GM19023 (cell line): ENCODE measurements at regions not wholly inside any gene's neighbourhood (a gene's known extent, or its start where the extent isn't known, plus 50 kb on each side); places are given as distances from the start of the nearest gene placed in this dataset.

Experiments used
- ATAC-seq: cut with Tn5 transposase; IDR thresholded peaks from one replicate; pipeline ENCODE4 v1.9.1; 2021; ENCODE audit warnings: mild to moderate bottlenecking, moderate library complexity; ENCODE audit not compliant: unreplicated experiment

DNA sequence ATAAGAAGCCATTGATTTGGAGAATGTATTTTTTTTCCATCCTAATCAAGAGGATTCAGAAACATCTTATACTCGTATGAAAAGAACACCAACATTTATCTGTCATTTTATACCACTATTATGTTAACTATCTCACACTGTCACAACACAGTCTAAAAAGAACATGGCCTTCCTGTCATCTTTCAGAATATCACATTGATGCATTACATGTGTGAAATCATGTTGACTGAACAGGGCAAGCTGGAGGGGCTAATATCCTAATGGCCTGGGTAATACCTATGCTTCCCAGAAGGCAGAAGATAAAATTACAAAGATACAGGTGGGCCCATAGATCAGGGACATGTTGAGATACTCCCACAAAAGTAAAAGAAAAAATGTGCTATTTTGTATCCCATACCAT lies 611.7 kb downstream of the STIM2 start:
- no peak for ATAC-seq

DNA sequence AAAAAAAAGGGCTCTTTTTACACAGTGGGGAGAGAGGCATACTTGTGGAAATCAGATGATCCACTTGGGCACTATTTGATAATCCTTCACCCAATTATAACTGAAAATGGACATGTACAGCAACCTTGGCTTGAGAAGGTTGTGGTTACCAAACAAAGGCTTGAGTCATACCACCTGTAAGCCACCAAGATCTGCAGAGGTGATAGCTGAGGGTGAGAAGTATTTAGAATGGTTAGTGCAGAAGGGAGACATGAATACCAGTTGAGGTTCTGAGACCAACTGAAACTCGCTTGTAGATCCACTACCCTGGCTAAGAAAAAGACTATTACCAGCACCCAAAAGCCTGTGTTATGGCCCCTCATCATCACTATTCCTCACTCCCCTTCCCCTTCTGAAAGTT lies 614.0 kb downstream of the STIM2 start:
- ATAC-seq, result no peak

DNA sequence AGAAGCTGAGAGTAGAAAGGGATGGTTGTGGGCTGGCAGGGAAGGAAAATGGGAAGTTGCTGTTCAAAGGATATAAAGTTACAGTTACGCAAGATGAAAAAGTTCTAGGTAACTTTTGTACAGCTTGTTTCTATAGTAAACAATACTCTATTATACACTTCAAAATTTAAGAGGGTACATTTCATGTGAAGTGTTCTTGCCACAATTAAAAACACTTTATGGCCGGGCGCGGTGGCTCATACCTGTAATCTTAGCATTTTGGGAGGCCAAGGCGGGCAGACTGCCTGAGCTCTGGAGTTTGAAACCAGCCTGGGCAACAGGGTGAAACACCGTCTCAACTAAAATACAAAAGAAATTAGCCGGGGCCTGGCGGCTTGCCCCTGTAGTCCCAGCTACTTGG lies 623.6 kb downstream of the STIM2 start:
- no peak for ATAC-seq

DNA sequence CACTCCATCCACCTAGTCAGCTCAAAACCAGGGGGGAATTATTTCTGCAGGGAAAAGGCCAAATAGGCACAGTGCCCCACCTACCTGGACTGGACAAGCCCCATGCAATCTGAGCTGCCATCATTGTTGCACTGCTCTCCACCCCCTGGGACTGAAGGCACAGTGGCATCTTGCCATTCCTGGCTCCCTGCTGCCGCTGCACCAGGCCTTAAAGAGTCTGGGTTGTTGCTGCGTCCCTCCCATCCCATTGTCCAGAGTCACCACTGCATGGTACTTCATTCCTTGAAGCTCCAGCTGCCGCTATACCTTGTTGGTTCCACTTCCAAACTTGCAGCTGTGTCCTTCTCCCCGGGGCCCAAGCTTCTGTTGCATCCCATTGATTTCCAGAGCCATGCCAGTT lies 629.7 kb downstream of the STIM2 start:
- ATAC-seq, result no peak

DNA sequence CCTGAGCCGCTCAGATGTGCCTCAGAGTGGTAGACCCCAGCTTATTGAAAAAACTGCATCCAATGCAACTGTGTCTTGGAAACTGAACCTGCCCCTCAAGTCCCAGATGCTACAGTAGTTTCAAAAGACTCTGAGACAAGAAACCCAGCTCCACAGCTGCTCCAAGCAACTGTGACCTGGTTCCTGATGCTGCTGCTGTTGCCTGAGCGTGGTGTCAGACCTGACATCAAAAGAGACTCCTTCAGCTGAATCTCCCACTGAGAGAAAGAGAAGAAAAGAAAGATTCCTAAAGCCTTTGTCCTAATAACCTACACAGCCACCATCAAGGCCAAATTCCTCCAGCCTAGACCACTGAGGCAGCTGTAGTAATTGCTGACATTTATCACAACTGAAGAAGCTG lies 630.1 kb downstream of the STIM2 start:
- no peak for ATAC-seq

DNA sequence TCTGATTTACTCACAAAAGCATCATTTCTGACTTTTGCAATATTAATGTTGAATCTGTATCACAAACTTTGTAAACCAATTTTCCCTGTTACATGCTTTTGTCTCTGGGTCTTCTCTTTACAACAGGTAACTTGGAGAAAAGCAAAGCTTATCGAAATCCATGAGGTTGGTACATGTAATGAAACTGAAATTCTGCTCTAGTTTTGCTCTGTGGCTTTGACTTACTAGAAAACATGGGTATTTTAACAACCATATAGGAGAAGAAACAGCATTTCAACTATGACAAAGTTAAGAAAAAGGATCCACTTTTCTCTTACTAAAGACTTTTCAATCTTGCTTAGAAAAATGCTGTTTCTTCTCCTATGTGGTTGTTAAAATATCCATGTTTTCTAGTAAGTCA lies 645.8 kb downstream of the STIM2 start:
- no peak for ATAC-seq

DNA sequence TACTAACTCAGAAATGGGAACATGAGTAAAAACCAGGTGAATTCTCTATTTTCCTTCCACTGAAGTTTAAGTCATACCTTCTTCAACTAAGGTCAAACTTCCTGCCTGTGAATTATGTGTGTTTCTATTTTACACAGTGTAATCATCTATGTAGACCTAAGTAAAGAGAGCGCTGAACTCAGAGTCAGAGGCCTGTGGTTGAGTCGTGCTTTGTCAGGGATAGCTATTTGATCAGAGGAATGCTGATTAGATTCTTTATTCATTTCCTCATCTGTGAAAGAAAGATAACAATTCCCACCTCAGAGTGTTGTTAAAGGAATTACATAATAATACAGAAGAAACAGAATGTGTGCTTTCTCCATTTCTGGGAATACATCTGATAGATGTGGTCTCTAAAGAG lies 654.1 kb downstream of the STIM2 start:
- no peak for ATAC-seq

DNA sequence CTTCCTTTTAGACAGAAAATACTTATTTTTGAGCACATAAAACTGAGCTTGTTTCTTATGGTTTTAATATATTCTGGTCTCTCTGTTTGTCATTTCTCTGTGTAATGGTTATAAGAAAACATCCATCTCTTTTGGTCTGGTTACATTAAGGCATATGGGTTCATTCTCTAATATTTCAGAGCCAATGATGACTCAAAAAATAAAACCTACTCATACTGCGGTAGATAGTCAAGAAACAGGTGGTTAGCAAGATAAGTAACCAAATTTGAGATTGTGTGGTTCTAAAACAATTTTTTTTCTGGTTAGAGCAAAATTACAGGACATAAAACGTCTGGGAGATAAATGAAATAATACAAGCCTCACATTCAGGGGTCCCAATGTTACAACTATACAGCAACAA lies 654.5 kb downstream of the STIM2 start:
- ATAC-seq, result no peak

DNA sequence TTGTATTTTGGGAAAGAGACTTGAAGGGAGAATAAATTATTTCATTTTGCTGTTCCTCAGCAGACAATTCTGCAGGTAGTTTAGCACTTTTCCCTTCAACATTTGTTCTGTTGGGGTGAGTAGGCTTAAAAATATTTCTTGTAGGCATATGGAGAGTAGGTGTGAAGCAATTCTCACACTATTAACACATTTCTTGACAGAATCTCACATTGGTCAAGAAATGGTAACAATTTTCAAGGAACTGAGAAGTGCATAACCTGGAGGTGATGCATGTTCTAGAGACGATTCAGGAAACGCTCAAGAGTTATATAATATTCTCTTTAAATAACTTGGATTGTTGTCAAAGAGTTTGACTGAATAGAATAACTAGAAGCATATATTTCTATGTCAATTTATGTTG lies 658.2 kb downstream of the STIM2 start:
- ATAC-seq, result no peak

DNA sequence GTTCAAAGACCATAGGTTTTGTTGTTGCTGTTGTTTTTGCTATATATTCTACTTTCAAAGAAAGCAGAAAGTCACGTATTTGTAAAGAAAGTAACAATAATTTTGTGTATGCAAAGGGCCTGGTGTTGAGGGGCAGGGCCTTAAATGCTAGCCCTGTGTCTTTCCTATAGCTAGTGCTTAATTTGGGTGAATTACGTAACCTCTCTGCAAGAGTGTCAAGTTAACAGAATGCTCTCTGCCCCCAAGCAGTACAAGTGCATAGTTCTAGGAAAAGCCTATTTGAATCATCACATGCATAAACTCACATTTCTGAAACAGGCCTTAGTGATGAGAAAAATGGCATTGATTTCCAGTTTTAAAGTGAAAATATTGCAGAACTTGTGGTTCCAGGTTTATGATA lies 663.6 kb downstream of the STIM2 start:
- ATAC-seq, result no peak

DNA sequence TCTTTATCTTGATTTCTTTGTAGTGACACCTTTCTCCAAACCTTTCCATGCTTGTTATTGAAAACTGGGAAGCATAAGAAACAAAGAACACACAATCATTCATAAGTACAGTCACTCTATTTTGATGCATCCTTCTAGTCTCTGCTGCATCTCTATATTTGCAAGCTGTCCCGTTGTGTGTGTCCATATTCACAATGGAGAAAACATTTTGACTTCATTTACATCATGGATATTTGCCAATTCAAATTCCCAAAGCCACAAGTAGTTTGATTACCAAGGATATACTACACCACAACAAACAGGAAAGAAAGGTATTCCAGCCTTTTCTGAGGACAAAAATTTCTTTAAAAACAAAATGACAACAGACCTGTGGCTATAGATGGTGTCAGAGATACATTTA lies 673.8 kb downstream of the STIM2 start:
- no peak for ATAC-seq

DNA sequence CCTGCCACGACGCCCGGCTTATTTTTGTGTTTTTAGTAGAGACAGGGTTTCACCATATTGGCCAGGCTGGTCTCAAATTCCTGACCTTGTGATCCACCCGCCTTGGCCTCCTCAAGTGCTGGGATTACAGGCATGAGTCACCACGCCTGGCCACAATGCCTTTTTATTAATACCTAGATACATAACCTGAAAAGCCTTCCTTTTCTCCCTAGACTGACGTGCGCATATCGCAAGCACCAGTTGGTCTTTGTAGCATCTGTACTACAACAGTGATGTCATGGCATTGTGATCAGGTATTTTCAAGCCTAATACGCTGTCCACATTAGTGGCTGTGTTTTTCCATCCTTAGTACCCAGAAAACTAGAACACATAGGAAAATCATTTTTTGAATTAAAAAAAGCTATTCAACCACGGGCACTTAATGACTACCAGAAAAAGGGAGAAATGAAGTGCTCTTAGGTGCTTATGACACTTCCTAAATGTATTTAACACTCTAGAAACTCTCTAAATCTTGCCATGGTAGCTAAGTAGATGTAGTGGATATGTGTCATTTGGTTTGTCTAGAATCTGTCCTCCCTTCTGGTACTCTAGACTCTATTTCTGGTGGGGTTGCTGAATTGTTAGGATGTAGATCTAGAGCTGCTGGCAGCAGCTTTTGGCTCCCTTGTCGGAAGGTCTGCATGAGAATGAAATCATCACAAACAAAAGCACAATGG lies 707.8 kb downstream of the STIM2 start:
- ATAC-seq, result no peak

DNA sequence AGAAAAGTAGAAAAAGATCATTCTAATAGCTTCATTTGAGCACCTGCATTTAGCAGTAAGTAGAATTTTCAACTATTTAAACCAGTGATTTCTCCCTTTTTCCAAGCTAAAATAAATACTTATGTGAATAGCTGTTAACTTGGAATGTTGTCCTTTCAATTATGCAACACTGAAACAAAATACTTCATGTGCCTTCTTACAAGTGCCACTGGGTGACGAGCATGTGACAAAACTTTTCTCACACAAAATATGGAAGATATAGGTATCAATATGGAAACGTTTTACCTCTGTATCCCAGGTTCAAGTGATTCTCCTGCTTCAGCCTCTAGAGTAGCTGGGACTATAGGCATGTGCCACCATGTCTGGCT lies 708.3 kb downstream of the STIM2 start:
- ATAC-seq, result no peak

DNA sequence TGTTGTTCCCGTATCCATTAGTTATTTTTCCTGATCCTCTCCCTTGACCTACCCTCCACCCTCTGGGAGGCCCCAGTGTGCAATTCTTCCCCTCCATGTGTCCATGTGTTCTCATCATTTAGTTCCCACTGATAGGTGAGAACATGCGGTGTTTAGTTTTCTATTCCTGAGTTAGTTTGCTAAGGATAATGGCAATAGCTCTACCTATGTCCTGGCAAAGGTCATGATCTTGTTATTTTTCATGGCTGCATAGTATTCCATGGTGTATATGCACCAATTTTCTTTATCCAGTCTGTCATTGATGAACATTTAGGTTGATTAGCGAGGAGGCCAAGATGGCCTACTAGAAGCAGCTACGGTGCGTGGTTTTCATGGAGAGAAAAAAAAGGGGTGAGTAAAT lies 714.1 kb downstream of the STIM2 start:
- no peak for ATAC-seq

DNA sequence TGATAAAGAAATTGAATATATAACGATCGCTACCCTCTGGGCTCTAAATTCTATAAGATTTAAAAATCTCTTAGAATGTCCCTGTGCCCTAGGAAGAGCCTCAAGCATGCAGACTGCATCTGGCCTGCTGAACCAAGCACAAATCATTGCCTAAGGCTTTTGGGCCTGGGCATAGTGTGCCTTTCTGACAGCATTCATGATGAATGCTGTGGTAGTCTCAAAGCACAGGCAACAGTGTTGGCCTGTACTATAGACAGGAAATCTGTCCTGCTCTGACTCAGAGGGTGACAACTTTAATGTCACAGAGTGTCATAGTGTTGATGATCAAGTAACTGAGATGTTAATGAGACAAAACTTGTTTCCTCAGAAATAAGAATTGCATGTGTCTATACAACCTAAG lies 717.3 kb downstream of the STIM2 start:
- no peak for ATAC-seq

DNA sequence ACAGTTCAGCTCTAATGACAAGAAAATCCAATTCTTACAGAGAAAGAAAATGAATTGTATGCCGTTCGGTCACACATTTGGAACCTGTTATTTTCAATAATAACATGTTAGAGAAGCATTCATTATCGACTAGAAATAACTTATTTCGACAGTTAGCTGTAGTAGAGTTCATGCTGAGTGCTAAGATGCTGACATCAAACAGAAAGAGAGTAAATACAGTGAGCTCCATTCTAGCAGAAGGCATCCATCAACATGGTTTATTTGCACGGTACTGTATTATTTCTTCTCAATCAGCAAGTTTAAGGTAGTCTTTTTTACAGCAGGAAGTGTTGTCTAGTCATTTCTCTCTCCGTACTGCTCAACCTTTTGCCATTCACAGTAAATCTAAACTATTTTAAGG lies 732.1 kb downstream of the STIM2 start:
- no peak for ATAC-seq

DNA sequence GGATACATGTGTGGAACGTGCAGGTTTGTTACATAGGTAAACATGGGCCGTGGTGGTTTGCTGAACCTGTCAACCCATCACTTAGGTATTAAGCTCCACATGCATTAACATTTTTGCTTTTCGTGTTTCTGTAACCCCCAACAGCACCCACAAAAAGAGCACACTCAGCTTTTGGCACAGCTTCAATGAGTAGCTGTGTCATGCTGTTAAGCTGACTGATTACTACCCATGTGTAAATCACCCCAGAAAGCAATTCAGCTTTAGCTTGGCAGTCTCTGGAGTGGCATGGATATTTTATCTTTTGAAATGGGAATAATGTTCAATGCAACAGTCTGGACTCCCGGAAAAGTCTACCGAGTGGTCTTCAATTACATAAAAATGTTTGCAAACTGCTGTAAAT lies 734.3 kb downstream of the STIM2 start:
- no peak for ATAC-seq

DNA sequence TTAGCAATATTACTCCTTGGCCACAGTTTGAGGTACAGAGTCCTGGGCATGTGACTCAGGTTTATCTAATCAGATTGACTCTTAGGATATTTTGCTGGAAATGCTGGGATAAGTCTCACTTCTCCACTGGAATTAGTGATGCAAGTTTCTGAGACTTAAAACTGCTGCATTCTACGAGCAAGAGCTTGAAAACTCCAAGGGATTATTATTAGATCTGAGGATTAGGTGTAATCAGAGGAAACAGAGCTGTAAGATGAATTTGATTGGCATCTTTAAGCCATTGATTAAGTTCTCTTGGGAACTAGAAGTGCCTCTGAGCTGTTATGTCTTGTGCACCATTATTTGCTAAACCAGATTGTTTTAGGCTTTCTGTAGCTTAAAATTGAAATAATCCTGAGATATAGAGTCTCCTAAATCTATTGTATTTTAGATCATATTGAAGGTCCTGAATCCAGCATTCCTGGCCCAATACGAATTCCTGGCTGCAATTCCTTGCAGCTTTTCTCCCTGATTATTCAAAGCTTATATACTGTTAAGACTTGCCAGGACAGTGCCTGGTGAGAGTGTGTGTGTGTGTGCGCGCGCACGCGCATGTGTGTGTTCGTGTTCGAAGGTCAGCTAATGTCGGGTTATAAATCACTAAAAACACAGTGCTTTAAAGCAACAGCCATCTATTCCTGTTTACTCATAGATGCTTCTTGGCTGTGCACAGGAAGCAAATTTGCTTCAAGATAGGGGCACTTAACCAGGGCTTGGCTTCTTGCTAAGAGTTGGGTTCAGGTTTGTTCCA lies 735.1 kb downstream of the STIM2 start:
- no peak for ATAC-seq

DNA sequence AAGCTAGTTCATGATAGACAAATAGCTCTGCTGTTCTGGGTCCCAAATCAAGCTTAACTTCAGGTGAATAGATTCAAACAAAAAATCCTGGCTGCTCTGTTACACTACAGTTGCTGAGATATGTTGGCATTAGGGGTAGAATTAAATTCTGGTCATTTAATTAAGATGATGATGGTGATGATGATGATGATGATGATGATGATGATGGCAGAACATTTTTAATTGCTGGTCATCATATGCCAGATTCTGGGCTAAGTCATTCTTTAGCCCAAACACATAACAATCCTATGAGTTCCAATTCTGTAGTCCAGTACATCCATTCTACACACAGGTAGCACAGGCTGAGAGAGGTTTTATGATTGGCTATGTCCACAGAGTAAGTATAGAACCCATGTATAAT lies 741.5 kb downstream of the STIM2 start:
- ATAC-seq, result no peak

DNA sequence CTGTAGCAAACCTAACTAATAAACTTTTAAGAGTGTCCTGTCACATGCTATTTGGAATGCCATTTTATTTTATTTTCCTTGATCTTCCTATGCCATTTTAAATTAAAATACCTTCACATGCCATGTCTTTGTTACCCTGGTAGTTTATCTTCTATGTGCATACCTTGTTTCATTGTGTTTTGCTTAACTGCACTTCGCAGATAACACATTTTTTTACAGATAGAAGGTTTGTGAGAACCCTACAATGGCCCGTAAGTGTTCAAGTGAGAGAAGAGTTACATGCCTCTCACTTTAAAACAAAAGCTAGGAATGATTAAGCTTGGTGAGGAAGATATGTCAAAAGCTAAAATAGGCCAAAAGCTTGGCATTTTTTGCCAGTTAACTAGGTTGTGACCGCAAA lies 744.1 kb downstream of the STIM2 start:
- ATAC-seq, result no peak

DNA sequence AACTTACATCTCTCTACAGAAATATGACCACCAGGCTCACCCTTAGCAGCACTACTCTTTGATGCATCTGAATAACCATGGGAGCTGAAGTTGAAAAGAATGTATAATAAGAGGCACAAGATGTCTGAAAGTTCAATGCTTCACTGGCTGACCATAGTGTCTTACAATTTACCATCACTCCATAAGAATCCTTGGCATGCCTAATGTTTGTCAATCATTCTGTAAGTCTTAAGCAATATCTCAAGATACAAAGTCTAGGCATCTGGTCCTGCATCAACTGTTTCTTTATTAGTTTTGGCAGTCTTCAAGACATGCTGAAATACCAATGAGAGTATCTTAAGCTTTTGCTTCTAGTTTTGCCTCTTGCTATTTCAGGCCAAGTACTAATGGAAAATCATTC lies 755.5 kb downstream of the STIM2 start:
- no peak for ATAC-seq

DNA sequence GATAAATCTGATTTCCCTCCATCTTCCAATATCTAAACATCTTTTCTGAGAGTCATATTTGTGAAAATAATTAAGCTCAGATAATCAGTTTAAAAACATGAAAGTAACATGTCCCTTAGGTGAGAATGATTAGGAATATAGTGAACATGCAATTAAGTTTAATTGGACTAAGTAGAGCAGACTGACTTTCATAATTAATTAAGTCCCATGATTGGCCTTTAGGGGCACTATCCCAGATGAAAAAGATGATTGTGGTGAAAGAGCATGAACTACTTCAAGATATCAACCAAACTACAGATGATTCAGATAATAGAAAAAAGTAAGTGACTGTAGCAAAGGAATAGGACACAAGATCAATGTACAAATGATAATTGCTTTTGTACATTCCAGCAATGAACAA lies 758.8 kb downstream of the STIM2 start:
- no peak for ATAC-seq

DNA sequence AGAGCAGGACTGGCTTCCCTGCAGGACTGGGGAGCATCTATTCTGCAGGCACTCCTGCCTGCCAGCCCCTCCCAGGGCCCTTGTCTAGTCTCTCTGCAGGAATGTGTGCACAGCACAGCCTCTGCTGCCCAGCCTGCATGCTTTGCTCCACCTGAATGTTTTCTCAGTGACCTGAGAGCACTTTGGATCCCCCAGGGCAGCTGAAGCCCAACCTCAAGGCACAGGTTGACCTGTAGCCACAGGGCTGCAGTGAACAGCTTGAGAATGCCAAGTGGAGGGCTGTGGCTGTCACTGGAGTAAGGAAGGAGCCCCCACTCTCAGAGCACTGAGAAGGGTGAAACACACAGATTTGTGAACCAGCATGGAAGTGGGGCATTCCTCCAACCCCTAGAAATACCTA lies 760.2 kb downstream of the STIM2 start:
- no peak for ATAC-seq
